IPS-20b (cell line): ENCODE measurements at regions not wholly inside any gene's neighbourhood (a gene's known extent, or its start where the extent isn't known, plus 50 kb on each side); places are given as distances from the start of the nearest gene placed in this dataset.

Source experiments
- H3K27ac ChIP-seq: one replicate; pipeline ENCODE4 v1.5.1; 2013; ENCODE audit warnings: low read length
- H3K27me3 ChIP-seq: 2 replicates; pipeline ENCODE4 v1.6.1; 2013; ENCODE audit warnings: mild to moderate bottlenecking, low read length, inconsistent platforms; ENCODE audit not compliant: insufficient read depth
- H3K36me3 ChIP-seq: 2 replicates; pipeline ENCODE4 v1.6.1; 2013; ENCODE audit warnings: low read depth, mild to moderate bottlenecking, inconsistent platforms, low read length, moderate library complexity; ENCODE audit not compliant: insufficient read depth
- H3K4me1 ChIP-seq: 2 replicates; pipeline ENCODE4 v1.6.1; 2013; ENCODE audit warnings: mild to moderate bottlenecking, control low read depth, inconsistent platforms, low read length, moderate library complexity; ENCODE audit not compliant: insufficient read depth
- H3K4me3 ChIP-seq: 2 replicates; pipeline ENCODE4 v1.5.1; 2013; ENCODE audit warnings: mild to moderate bottlenecking, low read length, inconsistent platforms
- H3K9ac ChIP-seq: 2 replicates; pipeline ENCODE4 v1.6.1; 2013; ENCODE audit warnings: low read depth, mild to moderate bottlenecking, inconsistent platforms, low read length, moderate library complexity
- H3K9me3 ChIP-seq: 2 replicates; pipeline ENCODE4 v1.6.1; 2013; ENCODE audit warnings: mild to moderate bottlenecking, low read depth, low read length, inconsistent platforms; ENCODE audit not compliant: insufficient read depth

DNA sequence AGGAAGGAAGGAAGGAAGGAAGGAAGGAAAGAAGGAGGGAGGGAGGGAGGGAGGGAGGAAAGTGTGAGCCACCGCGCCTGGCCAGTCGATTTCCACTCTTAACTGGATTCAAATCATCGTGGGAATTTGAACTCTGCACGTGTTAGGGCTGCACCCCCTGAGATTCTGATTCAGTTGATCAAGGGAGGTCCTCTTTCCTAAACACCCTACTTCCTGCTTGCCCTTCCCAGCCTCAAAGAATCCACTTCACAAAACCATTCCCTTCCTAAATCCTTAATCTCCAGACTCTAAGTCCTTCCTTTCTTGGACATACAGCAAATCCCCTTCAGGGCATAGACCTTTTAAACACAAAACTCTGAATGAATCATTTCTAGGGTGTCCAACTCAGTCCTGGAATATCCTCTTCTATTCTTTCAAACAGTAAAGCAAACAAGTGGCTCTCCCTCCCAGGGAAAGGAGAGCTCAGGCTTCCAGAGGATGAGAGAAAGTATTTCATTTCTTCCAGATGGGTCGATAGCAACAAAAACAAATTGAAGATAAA lies 68.2 kb upstream of the MBOAT2 start:
- no peaks in the 10 kb centered on the region for H3K9me3 ChIP-seq
- no peak overlapping the region for H3K27ac ChIP-seq
- peaks cover 37% of the 10 kb centered on the region; the same call in 1 of the 2 replicates for H3K27me3 ChIP-seq
- no peak overlapping the region for H3K4me3 ChIP-seq
- no peaks in the 10 kb centered on the region for H3K36me3 ChIP-seq
- no peak overlapping the region for H3K9ac ChIP-seq
- H3K4me1 ChIP-seq = peaks cover 12% of the 10 kb centered on the region

DNA sequence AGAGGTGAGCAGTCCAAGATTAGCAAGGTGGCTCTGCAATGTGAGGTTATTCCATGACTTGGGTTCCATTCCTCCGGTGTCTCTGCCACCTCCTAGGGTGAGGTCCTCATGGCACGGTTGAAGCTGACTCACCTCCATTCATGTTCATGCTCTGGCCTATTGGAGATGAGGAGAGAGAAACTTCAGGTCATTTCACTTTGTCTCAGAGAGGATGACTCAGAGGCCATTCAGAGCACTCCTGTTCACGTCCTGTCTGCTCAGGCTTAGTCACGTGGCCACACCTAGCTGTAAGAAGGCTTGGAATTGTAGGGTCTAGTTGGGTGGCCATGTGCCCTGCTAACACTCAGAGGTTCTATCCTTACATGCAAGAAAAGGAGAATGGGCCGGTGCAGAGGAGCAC lies 67.5 kb upstream of the MBOAT2 start:
- H3K27me3 ChIP-seq = peaks cover 30% of the 10 kb centered on the region; the same call in 1 of the 2 replicates
- no peak overlapping the region for H3K9ac ChIP-seq
- no peak overlapping the region for H3K4me3 ChIP-seq
- H3K27ac ChIP-seq = no peak overlapping the region
- H3K36me3 ChIP-seq = no peaks in the 10 kb centered on the region
- no peaks in the 10 kb centered on the region for H3K9me3 ChIP-seq
- peaks cover 12% of the 10 kb centered on the region for H3K4me1 ChIP-seq

DNA sequence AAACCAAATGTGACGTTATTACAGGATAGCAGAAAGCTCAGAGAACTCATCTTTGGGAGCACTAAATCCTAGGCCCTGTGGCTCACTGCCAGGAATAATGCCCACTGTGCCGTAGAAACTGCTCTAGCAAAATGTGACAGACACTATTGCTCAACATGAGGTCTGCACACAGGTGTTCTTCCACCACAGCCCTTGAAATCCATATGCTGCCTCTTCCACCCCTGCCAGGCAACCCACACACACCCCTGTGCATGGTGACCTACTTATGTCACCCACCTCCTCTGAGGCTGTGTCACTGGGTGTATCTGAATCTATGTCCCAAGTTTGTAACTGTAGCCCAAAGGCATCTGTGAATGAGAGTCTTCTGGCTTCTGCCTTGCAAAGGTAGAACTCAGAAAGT lies 66.1 kb upstream of the MBOAT2 start:
- Histone ChIP-seq H3K4me1 (peaks cover 3% of the 10 kb centered on the region; the same call in 1 of the 2 replicates), H3K36me3 (no peaks in the 10 kb centered on the region), H3K27me3 (peaks cover 20% of the 10 kb centered on the region; the same call in 1 of the 2 replicates), H3K27ac (no peak overlapping the region), H3K9ac (no peak overlapping the region), H3K9me3 (no peaks in the 10 kb centered on the region), H3K4me3 (no peak overlapping the region)

DNA sequence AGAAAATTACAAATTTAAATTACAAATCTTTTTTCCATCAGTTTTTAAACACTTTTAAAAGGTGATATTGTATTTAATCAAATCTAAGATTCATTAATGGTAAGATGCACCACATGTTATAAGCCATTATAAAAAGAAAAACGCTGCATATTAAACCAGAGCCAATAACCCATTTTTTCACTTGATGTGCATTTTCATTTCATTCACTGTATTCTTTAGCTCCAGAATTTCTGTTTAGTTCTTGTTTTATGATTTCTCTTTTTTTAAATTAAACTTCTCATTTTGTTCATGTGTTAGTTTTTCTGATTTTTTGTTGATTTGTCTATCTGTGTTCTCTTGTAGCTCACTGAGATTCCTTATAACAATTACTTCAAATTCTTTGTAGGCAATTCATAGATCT lies 62.4 kb upstream of the MBOAT2 start:
- no peaks in the 10 kb centered on the region for H3K9me3 ChIP-seq

DNA sequence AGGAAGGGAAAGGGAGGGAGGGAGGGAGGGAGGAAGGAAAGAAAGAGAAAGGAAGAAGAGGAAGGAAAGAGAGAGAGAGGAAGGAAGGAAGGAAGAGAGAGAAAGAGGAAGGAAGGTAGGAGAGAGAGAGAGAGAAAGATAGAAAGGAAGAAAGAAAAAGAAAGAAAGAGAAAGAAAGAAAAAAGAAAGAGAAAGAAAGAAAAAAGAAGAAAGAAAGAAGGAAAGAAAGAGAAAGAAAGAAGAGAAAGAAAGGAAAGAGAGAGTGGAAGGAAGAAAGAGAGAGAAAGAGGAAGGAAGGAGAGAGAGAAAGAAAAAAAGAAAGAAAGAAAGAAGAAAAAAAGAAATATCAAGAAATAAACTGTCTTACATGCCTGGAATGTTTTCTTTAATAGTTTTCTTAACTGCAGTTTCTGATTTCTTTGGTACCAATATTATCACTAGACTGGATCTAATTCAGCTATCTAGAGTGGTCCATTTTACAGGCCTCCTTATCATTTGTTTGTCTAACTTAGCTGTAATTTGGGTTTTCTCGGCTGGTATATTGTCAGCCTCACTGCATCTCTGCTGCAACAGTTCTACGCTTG lies 59.6 kb upstream of the MBOAT2 start:
- H3K36me3 ChIP-seq = no peaks in the 10 kb centered on the region
- H3K9ac ChIP-seq = no peak overlapping the region
- H3K27ac ChIP-seq = no peak overlapping the region
- H3K27me3 ChIP-seq = no peaks in the 10 kb centered on the region
- no peak overlapping the region for H3K4me3 ChIP-seq
- no peaks in the 10 kb centered on the region for H3K4me1 ChIP-seq
- H3K9me3 ChIP-seq = no peaks in the 10 kb centered on the region

More for the DNA sequence above, 62.4 kb upstream of the MBOAT2 start:
- Histone ChIP-seq H3K4me1 (no peaks in the 10 kb centered on the region), H3K9ac (no peak overlapping the region), H3K4me3 (no peak overlapping the region), H3K27ac (no peak overlapping the region), H3K36me3 (no peaks in the 10 kb centered on the region), H3K27me3 (no peaks in the 10 kb centered on the region)

DNA sequence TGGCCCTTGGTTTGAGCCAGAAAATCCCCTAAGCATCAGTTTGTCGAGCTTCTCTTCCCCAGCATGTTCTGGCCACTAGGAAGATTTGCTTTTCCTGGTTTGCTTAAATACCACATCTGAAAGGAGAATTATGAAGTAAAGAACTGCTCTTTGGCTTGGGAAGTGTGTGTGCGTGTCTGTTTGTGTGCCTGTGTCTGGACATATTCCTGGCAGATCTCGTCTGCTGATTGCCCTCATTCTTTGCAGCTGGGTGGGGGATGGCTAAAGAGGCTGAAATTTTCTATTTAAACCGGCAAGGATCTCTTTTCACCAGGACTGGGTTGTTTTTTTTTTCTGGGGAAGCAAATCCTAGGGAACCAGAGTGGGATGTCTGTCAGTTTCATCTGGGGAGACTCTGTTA lies 57.3 kb upstream of the MBOAT2 start:
- no peak overlapping the region for H3K4me3 ChIP-seq

GRCh38 chr2:9057939-9058761 lies 54.7 kb upstream of the MBOAT2 start:
- Histone ChIP-seq H3K27me3 (no peaks in the 10 kb centered on the region), H3K4me3 (no peak overlapping the region), H3K9me3 (no peaks in the 10 kb centered on the region), H3K36me3 (no peaks in the 10 kb centered on the region), H3K9ac (no peak overlapping the region), H3K27ac (no peak overlapping the region), H3K4me1 (no peaks in the 10 kb centered on the region)

More for the DNA sequence above, 57.3 kb upstream of the MBOAT2 start:
- Histone ChIP-seq H3K9me3 (no peaks in the 10 kb centered on the region), H3K4me1 (no peaks in the 10 kb centered on the region), H3K36me3 (no peaks in the 10 kb centered on the region), H3K27ac (no peak overlapping the region), H3K27me3 (no peaks in the 10 kb centered on the region), H3K9ac (no peak overlapping the region)

- H3K4me3 ChIP-seq = no peak overlapping the region
- no peaks in the 10 kb centered on the region for H3K36me3 ChIP-seq
- no peaks in the 10 kb centered on the region for H3K9me3 ChIP-seq
- H3K4me1 ChIP-seq = no peaks in the 10 kb centered on the region
- no peak overlapping the region for H3K9ac ChIP-seq
- no peak overlapping the region for H3K27ac ChIP-seq
- H3K27me3 ChIP-seq = no peaks in the 10 kb centered on the region
Measured at GRCh38 chr2:9055471-9055870, 52.0 kb upstream of the MBOAT2 start.

DNA sequence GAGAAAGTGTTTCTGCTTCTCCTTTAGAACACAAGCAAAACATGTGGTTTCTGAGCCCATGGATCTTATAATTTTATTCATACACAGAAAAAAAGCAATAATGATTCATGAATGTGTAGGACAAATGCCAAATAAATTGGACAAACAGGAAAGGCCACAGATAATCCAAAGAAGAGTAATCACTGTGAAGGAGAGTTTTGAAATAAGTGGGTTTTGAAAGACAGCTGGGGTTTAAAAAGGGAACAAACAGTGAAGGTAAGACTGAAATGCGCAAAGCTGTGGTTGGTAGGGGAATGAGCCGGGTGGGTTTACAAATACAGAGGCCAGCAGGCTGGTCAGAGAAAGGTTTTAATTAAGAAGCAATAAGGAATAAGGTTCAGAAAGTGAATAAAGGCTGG lies 50.0 kb upstream of the MBOAT2 start:
- no peaks in the 10 kb centered on the region for H3K4me1 ChIP-seq
- no peak overlapping the region for H3K27ac ChIP-seq
- H3K9ac ChIP-seq = no peak overlapping the region
- H3K36me3 ChIP-seq = no peaks in the 10 kb centered on the region
- H3K4me3 ChIP-seq = no peak overlapping the region
- no peaks in the 10 kb centered on the region for H3K9me3 ChIP-seq
- H3K27me3 ChIP-seq = no peaks in the 10 kb centered on the region
